ENCODE measurements at regions not wholly inside any gene's neighbourhood (a gene's known extent, or its start where the extent isn't known, plus 50 kb on each side); places are given as distances from the start of the nearest gene placed in this dataset.

GRCh38 chr18:6653880-6654279 is 75.6 kb upstream of the ARHGAP28 start:
- Histone ChIP-seq H3K27ac (ENCODE audit: extremely low read depth, low read depth, low read length) (no peak overlapping the region), H3K9me1 (ENCODE audit: control insufficient read depth, insufficient read depth, low read length) (no peaks in the 10 kb centered on the region), H3K9ac (ENCODE audit: insufficient read depth in 1 of 2, low read depth in 2 of 2, low read length in 2 of 2) (no peak overlapping the region), H3K9me3 (replicated peaks; ENCODE audit: control insufficient read depth, insufficient read depth, low read depth, low read length) (no peaks in the 10 kb centered on the region), H3K27me3 (ENCODE audit: control insufficient read depth in 2 of 2, insufficient read depth in 2 of 2, low read length in 2 of 2) (peaks cover 19 to 21% of the 10 kb centered on the region in 2 experiments), H4K20me1 (replicated peaks; ENCODE audit: control insufficient read depth, insufficient read depth, low read length) (no peaks in the 10 kb centered on the region), H2AFZ (ENCODE audit: low read depth, low read length) (no peak overlapping the region), H3K36me3 (ENCODE audit: control insufficient read depth, insufficient read depth, low read length) (no peaks in the 10 kb centered on the region), H3K4me2 (ENCODE audit: insufficient read depth, low read length) (no peak overlapping the region), H3K4me1 (replicated peaks in 1 of 2; ENCODE audit: control insufficient read depth in 2 of 2, insufficient read depth in 2 of 2, low read length in 2 of 2) (no peaks in the 10 kb centered on the region), H3K4me3 (no peak overlapping the region), H3K79me2 (ENCODE audit: control insufficient read depth, insufficient read depth, low read length) (no peaks in the 10 kb centered on the region)
- TF ChIP-seq ZNF592 (IDR thresholded peaks at IDR 0.05), result no peak
- TF ChIP-seq NFIC (IDR thresholded peaks at IDR 0.05), result peak; percentile 27; the same call in 1 of the 2 replicates
- TF ChIP-seq ZNF217 (CRISPR knock-in tag; IDR thresholded peaks at IDR 0.05), result no peak
- DNase-seq (ENCODE audit: extremely low read depth in 1 of 4, low spot score in 3 of 4) (no peak), ATAC-seq (no peak), FAIRE-seq (no peak)
- intact Hi-C loops (cut with micrococcal nuclease) (no loop called here), in situ Hi-C loops (cut with MboI) (no loop called here)
- ChIA-PET CTCF (ENCODE audit: low intra/inter-chr PET ratio) (no interaction called here), POLR2A (no interaction called here)
- no TSS peak for BruUV-seq (replicated peaks)
- 0% methylated on average over 2 of the region's 2 CpGs for WGBS (ENCODE audit: insufficient coverage, low coverage, missing lambda C conversion rate)
